KMS-11 (cell line): ENCODE measurements at regions not wholly inside any gene's neighbourhood (a gene's known extent, or its start where the extent isn't known, plus 50 kb on each side); places are given as distances from the start of the nearest gene placed in this dataset.

ENCODE experiments used
- H2AFZ ChIP-seq: fragments of 200-600 bp; sonication (generic); 2 replicates; pipeline ENCODE4 v1.6.1; 2016; ENCODE audit warnings: antibody characterized with exemption, mixed run types, low read depth
- H3K27ac ChIP-seq: fragments of 200-600 bp; sonication (generic); 2 replicates; pipeline ENCODE4 v1.6.1; 2016; ENCODE audit warnings: mild to moderate bottlenecking, mixed run types
- H3K27me3 ChIP-seq: fragments of 200-600 bp; sonication (generic); 2 replicates; pipeline ENCODE4 v1.6.1; 2017; ENCODE audit warnings: mild to moderate bottlenecking, low read depth, mixed run types, moderate library complexity; ENCODE audit not compliant: insufficient read depth
- H3K36me3 ChIP-seq: fragments of 200-600 bp; sonication (generic); 2 replicates; pipeline ENCODE4 v1.6.1; 2017; ENCODE audit warnings: mild to moderate bottlenecking, mixed run types; ENCODE audit not compliant: insufficient read depth
- H3K4me1 ChIP-seq: fragments of 200-600 bp; sonication (generic); 2 replicates; pipeline ENCODE4 v1.6.1; 2016; ENCODE audit warnings: mild to moderate bottlenecking, low read depth, mixed run types; ENCODE audit not compliant: poor library complexity, severe bottlenecking
- H3K4me2 ChIP-seq: fragments of 200-600 bp; sonication (generic); 2 replicates; pipeline ENCODE4 v1.7.0; 2016; ENCODE audit warnings: mild to moderate bottlenecking, mixed run types
- H3K4me3 ChIP-seq: fragments of 200-600 bp; sonication (generic); IDR thresholded peaks from 2 replicates; pipeline ENCODE4 v1.6.1; 2017; ENCODE audit warnings: low read depth, low read length, mixed read lengths; ENCODE audit not compliant: insufficient read depth
- H3K79me2 ChIP-seq: fragments of 200-600 bp; sonication (generic); 2 replicates; pipeline ENCODE4 v1.6.1; 2016; ENCODE audit warnings: low read depth, mixed run types; ENCODE audit not compliant: insufficient read depth
- H3K9ac ChIP-seq: fragments of 200-600 bp; sonication (generic); 2 replicates; pipeline ENCODE4 v1.6.1; 2016; ENCODE audit warnings: mild to moderate bottlenecking, mixed run types
- H4K20me1 ChIP-seq: fragments of 200-600 bp; sonication (generic); 2 replicates; pipeline ENCODE4 v1.6.1; 2016; ENCODE audit warnings: mild to moderate bottlenecking, mixed run types; ENCODE audit not compliant: insufficient read depth
- TF ChIP-seq, protein P1 (sequence below): fragments of 200-600 bp; sonication (generic); conservative IDR thresholded peaks from 2 replicates; pipeline ENCODE4 v1.6.1; 2017; ENCODE audit warnings: low read depth, mild to moderate bottlenecking, antibody characterized with exemption, low read length, moderate library complexity, mixed read lengths

DNA sequence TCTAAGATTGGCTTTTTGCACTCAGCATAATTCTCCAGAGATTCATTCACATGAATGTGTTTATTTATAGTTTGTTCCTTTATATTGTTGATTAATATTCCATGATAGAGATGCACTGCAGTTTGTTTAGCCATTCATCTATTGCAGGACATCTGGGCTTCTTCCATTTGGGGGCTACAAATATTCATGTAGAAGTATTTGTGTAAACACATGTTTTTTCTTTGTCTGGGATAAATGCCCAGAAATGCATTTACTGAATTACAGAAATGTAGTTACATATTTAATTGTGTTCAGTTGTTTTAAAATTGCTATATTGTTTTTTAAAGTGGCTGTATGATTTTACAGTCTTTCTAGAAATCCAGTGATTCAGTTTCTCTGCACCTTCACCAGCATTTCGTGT, 635.0 kb downstream of the ZIC1 start:
- Histone ChIP-seq H3K4me3 (no peak overlapping the region), H3K4me2 (no peak overlapping the region)
- TF ChIP-seq, protein P1, sequence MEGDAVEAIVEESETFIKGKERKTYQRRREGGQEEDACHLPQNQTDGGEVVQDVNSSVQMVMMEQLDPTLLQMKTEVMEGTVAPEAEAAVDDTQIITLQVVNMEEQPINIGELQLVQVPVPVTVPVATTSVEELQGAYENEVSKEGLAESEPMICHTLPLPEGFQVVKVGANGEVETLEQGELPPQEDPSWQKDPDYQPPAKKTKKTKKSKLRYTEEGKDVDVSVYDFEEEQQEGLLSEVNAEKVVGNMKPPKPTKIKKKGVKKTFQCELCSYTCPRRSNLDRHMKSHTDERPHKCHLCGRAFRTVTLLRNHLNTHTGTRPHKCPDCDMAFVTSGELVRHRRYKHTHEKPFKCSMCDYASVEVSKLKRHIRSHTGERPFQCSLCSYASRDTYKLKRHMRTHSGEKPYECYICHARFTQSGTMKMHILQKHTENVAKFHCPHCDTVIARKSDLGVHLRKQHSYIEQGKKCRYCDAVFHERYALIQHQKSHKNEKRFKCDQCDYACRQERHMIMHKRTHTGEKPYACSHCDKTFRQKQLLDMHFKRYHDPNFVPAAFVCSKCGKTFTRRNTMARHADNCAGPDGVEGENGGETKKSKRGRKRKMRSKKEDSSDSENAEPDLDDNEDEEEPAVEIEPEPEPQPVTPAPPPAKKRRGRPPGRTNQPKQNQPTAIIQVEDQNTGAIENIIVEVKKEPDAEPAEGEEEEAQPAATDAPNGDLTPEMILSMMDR: no peak

DNA sequence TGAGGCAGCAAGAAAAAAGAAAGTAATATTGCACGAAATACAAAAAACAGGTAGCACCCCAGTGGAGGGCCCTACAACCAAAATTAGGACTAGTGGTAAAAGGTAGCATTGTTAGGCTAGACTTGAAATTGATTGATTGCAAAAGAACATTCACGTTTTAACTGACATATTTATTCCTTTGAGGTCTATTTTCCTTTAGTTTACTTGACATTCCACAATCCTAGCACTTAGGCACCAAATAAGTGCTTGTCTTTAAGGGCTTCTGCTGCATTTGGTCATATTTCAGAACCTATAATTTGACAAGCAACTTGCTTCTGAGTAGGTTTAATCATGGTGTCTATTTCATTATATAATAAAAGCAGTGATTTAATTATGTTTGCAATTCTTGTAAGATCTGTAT, 642.7 kb upstream of the AGTR1 start:
- Histone ChIP-seq H3K79me2 (no peaks in the 10 kb centered on the region), H3K4me2 (no peak overlapping the region), H3K27ac (no peak overlapping the region), H3K9ac (no peak overlapping the region), H3K36me3 (no peaks in the 10 kb centered on the region), H3K4me1 (no peaks in the 10 kb centered on the region), H2AFZ (no peak overlapping the region), H4K20me1 (no peaks in the 10 kb centered on the region), H3K27me3 (no peaks in the 10 kb centered on the region), H3K4me3 (no peak overlapping the region)
- TF ChIP-seq, protein P1: no peak

More for the DNA sequence above, 635.0 kb downstream of the ZIC1 start:
- Histone ChIP-seq H3K79me2 (no peaks in the 10 kb centered on the region), H3K4me1 (no peaks in the 10 kb centered on the region), H4K20me1 (no peaks in the 10 kb centered on the region), H3K27ac (no peak overlapping the region), H2AFZ (no peak overlapping the region), H3K9ac (no peak overlapping the region), H3K27me3 (no peaks in the 10 kb centered on the region), H3K36me3 (no peaks in the 10 kb centered on the region)

GRCh38 chr3:148062590-148062989, 635.1 kb upstream of the AGTR1 start:
- Histone ChIP-seq H3K4me3 (no peak overlapping the region), H3K27ac (no peak overlapping the region), H3K4me2 (no peak overlapping the region), H3K36me3 (no peaks in the 10 kb centered on the region), H3K27me3 (no peaks in the 10 kb centered on the region), H2AFZ (no peak overlapping the region), H4K20me1 (no peaks in the 10 kb centered on the region), H3K9ac (no peak overlapping the region), H3K79me2 (no peaks in the 10 kb centered on the region), H3K4me1 (peaks cover 5% of the 10 kb centered on the region)
- TF ChIP-seq, protein P1: no peak

DNA sequence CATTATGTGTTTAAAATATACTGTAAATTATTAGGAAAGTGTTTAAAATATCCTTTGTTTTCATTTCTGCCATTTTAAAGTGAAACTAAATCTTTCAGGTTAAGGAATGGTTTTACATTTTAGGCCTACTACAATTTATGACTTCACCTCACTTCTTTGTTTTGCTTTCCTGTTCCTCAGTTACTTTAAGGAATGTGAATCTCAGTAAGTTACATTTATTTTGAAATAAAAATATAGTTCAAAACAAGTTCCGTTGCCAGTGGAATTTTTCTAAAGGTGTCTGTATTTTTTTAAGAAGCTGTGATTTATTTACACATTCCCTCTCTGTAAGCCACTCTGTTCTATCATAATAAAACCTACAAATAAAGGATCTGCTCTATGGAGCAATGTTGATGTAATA, 630.9 kb upstream of the AGTR1 start:
- Histone ChIP-seq H3K36me3 (no peaks in the 10 kb centered on the region), H3K27ac (no peak overlapping the region), H2AFZ (no peak overlapping the region), H3K4me2 (no peak overlapping the region), H3K4me3 (no peak overlapping the region), H3K4me1 (peaks cover 5% of the 10 kb centered on the region), H4K20me1 (no peaks in the 10 kb centered on the region; the same call in 1 of the 2 replicates), H3K9ac (no peak overlapping the region), H3K27me3 (no peaks in the 10 kb centered on the region), H3K79me2 (no peaks in the 10 kb centered on the region)
- TF ChIP-seq, protein P1: no peak
